GM19468 (cell line): ENCODE measurements at regions not wholly inside any gene's neighbourhood (a gene's known extent, or its start where the extent isn't known, plus 50 kb on each side); places are given as distances from the start of the nearest gene placed in this dataset.

ENCODE experiments used
- ATAC-seq: cut with Tn5 transposase; IDR thresholded peaks from one replicate; pipeline ENCODE4 v1.9.1; 2021; ENCODE audit warnings: mild to moderate bottlenecking, moderate library complexity, moderate number of reproducible peaks; ENCODE audit not compliant: unreplicated experiment; ENCODE audit errors: extremely low read depth

DNA sequence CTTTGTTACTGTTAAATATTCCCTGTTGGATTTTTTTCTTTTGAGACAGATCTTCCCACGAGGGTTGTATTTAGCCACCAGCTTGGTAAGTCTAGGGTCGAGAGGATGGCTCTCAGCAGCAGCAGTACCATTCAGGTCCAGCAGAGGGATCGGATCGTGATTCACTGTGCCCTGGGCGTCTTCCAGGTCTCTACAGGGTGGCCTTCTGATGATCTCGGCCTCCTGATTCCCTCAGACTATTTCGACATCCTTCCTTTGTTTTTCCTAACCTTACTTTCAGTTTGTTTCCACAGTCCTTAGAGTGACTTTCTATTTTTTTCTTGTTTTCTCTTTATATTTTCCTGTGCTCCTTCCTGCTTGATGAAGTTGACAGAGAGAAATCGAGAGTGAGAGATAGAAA is 1436.9 kb downstream of the UQCRFS1 start:
- no peak for ATAC-seq

GRCh38 chr19:27775395-27775794 is 1437.6 kb downstream of the UQCRFS1 start:
- ATAC-seq = no peak

GRCh38 chr19:27774827-27775226 is 1438.1 kb downstream of the UQCRFS1 start:
- ATAC-seq = no peak

- no peak for ATAC-seq
Measured at GRCh38 chr19:27774337-27774736, 1438.6 kb downstream of the UQCRFS1 start.

- no peak for ATAC-seq
Measured at GRCh38 chr19:27773318-27774094, 1439.4 kb downstream of the UQCRFS1 start.

DNA sequence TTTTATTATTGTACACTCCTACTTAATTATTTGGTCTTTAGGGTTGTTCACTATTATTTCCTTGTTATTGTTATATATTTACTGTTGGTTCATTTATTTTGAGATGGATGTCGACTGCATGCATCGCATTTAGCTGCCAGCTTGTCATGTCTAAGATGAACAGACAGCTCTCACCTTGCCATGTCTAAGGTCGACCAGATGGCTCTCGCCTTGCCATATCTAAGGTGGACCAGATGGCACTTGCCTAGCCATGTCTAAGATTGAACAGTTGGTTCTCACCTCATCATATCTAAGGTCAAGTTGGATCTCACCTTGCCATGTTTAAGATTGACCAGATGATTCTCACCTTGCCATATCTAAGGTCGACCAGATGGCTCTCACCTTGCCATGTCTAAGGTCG is 1440.9 kb downstream of the UQCRFS1 start:
- no peak for ATAC-seq

DNA sequence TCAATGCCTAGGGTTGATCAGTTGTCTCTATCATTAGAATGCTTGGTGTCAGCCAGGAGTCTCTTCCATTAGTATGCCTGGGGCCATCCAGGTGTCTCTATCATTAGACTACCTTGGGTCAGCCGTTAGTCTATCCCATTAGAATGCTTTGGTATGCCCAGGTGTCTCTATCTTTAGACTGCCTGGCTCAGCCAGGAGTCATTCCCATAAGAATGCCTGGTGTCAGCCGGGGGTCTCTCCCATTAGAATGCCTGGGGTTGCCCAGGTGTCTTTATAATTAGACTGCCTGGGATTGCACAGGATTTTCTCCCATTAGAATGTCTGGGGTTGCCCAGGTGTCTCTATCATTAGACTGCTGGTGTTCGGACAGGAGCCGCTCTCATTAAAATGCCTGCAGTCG is 1442.9 kb downstream of the UQCRFS1 start:
- ATAC-seq = no peak

GRCh38 chr19:27767234-27767633 is 1445.7 kb downstream of the UQCRFS1 start:
- ATAC-seq = no peak

GRCh38 chr19:27765912-27766725 is 1446.8 kb downstream of the UQCRFS1 start:
- ATAC-seq = no peak

- no peak for ATAC-seq
Measured at GRCh38 chr19:27765397-27765796, 1447.6 kb downstream of the UQCRFS1 start.

- ATAC-seq = no peak
Measured at GRCh38 chr19:27764186-27764804, 1448.7 kb downstream of the UQCRFS1 start.

- ATAC-seq = no peak
Measured at GRCh38 chr19:27762933-27763332, 1450.0 kb downstream of the UQCRFS1 start.

- no peak for ATAC-seq
Measured at GRCh38 chr19:27759896-27760295, 1453.1 kb downstream of the UQCRFS1 start.

GRCh38 chr19:27758626-27759505 is 1454.1 kb downstream of the UQCRFS1 start:
- no peak for ATAC-seq

GRCh38 chr19:27754700-27755099 is 1458.3 kb downstream of the UQCRFS1 start:
- ATAC-seq = no peak

- no peak for ATAC-seq
Measured at GRCh38 chr19:27753622-27754021, 1459.3 kb downstream of the UQCRFS1 start.

DNA sequence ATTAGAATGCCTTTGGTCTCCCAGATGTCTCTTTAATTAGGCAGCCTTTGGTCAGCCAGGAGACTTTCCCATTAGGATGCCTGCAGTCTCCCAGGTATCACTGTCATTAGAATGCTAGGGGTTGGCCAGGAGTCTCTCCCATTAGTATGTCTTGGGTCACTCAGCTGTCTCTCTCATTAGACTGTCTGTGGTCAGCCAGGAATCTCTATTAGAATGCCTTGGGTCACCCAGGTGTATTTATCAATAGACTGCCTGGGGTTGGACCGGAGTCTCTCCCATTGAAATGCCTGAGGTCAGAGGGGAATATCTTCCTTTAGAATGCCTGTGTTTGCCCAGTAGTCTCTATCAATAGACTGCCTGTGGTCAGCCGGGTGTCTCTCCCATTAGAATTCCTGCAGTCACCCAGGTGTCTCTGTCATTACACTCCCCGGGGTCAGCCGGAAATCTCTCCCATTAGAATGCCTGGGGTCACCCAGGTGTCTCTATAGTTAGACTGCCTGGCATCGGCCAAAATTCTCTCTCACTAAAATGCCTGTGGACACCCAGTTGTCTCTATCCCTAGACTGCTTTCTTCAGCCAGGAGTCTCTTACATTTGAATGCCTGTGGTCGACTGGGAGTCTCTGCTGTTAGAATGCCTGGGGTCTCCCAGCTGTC is 1460.3 kb downstream of the UQCRFS1 start:
- no peak for ATAC-seq

- ATAC-seq = no peak
Measured at GRCh38 chr19:27751044-27751391, 1461.9 kb downstream of the UQCRFS1 start.

- no peak for ATAC-seq
Measured at GRCh38 chr19:27750391-27751043, 1462.4 kb downstream of the UQCRFS1 start.
